ENCODE measurements at regions not wholly inside any gene's neighbourhood (a gene's known extent, or its start where the extent isn't known, plus 50 kb on each side); places are given as distances from the start of the nearest gene placed in this dataset.
"Not testable (repeated sequence)": the region's sequence is repeated elsewhere in the genome, so short reads cannot be mapped to it uniquely, and the experiment has no call there.

DNA sequence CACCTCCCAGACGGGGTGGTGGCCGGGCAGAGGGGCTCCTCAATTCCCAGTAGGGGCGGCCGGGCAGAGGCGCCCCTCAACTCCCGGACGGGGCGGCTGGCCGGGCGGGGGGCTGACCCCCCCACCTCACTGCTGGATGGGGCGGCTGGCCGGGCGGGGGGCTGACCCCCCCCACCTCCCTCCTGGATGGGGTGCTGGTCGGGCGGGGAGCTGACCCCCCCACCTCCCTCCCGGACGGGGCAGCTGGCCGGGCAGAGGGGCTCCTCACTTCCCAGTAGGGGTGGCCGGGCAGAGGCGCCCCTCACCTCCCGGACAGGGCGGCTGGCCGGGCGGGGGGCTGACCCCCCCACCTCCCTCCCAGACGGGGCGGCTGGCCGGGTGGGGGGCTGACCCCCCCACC, 148.8 kb upstream of the CCZ1B start:
- TF ChIP-seq, protein P1, sequence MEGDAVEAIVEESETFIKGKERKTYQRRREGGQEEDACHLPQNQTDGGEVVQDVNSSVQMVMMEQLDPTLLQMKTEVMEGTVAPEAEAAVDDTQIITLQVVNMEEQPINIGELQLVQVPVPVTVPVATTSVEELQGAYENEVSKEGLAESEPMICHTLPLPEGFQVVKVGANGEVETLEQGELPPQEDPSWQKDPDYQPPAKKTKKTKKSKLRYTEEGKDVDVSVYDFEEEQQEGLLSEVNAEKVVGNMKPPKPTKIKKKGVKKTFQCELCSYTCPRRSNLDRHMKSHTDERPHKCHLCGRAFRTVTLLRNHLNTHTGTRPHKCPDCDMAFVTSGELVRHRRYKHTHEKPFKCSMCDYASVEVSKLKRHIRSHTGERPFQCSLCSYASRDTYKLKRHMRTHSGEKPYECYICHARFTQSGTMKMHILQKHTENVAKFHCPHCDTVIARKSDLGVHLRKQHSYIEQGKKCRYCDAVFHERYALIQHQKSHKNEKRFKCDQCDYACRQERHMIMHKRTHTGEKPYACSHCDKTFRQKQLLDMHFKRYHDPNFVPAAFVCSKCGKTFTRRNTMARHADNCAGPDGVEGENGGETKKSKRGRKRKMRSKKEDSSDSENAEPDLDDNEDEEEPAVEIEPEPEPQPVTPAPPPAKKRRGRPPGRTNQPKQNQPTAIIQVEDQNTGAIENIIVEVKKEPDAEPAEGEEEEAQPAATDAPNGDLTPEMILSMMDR (IDR thresholded peaks at IDR 0.05): not testable (repeated sequence)
- TF ChIP-seq POLR2A, EP300, POLR2AphosphoS5 (IDR thresholded peaks at IDR 0.05): not testable (repeated sequence)
